HS-27A (cell line): ENCODE measurements at regions not wholly inside any gene's neighbourhood (a gene's known extent, or its start where the extent isn't known, plus 50 kb on each side); places are given as distances from the start of the nearest gene placed in this dataset.
"Not testable (repeated sequence)": the region's sequence is repeated elsewhere in the genome, so short reads cannot be mapped to it uniquely, and the experiment has no call there.

ENCODE experiments used
- DNase-seq: peaks from one replicate; pipeline ENCODE4 v3.0.0-alpha.2; 2012; ENCODE audit warnings: low read depth, missing footprints

DNA sequence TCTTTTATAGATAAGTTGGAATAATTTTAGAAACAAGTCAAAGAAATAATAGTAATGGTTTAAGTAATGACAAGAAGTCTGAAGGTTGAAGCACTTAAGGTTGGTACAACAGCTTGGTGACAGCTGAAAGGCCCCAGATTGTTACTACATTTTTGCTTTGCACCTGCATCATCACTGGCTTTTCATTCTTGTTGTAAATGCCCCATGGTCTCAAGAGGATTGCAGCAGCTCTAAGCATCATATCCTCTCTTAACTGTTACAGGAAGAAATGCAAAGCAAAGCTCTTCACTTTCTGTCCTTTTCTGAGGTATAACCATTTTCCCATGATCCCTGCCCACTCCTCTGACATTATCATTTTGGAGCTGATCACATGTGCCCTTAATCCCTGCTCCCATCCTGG is 461.0 kb downstream of the RPIA start:
- DNase-seq: not testable (repeated sequence)

DNA sequence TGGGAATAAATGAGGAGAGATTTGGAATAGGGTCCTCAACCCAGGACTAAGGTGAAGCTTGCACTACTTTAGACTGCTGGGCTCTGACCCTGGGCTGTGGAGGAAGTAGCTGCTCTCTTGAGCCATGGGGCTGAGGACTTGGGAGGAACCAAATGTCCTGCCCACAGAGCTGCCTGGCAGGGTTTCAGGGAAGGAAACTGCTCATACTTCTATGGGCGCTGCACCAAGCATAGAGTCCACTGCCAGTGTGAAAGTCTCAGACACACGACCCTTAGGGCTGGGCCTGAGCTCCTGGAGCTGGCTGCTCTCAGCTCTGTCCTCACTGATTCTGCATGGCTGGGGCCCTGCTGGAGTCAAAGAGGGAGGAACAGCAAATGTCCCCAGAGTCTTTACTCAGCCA is 461.7 kb downstream of the RPIA start:
- DNase-seq: not testable (repeated sequence)

- DNase-seq: not testable (repeated sequence)
Measured at GRCh38 chr2:89154247-89154682, 462.8 kb downstream of the RPIA start.

- DNase-seq: not testable (repeated sequence)
Measured at GRCh38 chr2:89160306-89160705, 468.8 kb downstream of the RPIA start.

DNA sequence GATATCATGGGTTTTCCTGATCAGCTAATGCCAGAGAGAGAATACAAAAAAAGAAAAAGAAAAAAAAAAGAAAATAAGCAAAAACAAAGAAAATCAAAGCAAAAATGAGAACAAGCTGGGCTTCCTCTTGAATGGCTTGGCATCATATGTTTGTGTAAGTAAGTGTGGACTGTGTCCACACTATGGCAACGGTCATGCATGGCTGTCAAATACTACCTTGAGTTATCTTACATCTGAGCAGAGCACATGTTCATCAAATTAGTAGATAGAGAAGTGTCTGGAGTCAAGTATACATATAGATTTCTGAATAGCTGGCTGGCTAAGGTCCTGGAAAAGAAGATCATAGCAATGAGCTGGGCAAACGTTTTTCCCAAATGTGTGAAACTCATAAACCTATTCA is 470.2 kb downstream of the RPIA start:
- not testable (repeated sequence) for DNase-seq

DNA sequence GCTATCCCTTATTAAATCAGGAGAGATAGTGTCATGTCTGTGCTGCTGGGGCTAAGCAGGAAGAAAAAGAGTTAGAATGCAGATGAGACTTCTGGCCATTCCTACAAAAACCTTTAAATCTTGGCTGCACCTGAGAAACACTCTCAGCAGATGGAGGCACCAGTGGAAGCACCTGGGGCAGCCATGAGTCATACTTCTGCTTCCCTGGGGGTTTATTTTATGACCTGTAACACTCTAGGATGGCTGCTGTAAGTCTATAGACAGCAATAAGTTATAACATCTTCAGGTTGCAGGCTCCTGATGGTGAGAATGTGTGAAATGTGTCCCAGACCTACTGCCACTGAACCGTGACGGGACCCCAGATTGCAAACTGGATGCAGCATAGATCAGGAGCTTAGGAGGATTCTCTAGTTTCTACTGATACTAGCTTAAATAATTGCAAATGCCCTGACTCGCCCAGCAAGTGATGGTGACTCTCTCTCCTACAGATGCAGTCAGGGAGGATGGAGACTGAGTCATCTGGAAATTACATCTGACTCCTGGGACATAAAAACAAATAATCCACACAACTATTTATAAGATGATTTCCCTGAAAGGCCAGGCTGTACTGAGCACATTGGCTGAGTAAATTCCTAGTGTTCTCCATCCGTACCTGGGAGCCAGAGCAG is 479.2 kb downstream of the RPIA start:
- DNase-seq: not testable (repeated sequence)

- DNase-seq: not testable (repeated sequence)
Measured at GRCh38 chr2:89171174-89171519, 479.7 kb downstream of the RPIA start.

GRCh38 chr2:89177004-89177403 is 485.5 kb downstream of the RPIA start:
- DNase-seq: not testable (repeated sequence)

GRCh38 chr2:89182221-89182620 is 490.7 kb downstream of the RPIA start:
- DNase-seq: not testable (repeated sequence)

- not testable (repeated sequence) for DNase-seq
Measured at GRCh38 chr2:89184746-89185145, 493.3 kb downstream of the RPIA start.

GRCh38 chr2:89195636-89196251 is 504.3 kb downstream of the RPIA start:
- not testable (repeated sequence) for DNase-seq

DNA sequence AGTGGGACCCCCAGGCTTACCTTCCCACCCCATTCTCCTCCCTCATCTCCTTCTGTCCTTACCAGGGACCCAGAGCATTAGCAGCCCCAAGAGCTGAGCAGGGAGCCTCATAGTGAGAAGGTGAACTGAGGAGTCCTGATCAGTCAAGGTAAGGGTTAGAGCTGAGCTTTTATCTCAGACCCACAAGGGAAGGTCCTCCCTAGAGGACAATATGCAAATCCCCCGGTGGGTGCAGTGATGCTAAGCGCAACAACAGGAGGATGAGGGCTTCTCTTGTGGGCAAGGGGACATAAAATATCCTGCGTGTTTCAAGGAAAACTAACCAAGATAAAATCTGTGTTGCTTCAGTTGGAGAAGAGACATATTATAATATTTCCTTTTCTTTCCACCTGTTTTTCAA is 505.2 kb downstream of the RPIA start:
- DNase-seq: not testable (repeated sequence)

- DNase-seq: not testable (repeated sequence)
Measured at GRCh38 chr2:89198026-89198425, 506.6 kb downstream of the RPIA start.

DNA sequence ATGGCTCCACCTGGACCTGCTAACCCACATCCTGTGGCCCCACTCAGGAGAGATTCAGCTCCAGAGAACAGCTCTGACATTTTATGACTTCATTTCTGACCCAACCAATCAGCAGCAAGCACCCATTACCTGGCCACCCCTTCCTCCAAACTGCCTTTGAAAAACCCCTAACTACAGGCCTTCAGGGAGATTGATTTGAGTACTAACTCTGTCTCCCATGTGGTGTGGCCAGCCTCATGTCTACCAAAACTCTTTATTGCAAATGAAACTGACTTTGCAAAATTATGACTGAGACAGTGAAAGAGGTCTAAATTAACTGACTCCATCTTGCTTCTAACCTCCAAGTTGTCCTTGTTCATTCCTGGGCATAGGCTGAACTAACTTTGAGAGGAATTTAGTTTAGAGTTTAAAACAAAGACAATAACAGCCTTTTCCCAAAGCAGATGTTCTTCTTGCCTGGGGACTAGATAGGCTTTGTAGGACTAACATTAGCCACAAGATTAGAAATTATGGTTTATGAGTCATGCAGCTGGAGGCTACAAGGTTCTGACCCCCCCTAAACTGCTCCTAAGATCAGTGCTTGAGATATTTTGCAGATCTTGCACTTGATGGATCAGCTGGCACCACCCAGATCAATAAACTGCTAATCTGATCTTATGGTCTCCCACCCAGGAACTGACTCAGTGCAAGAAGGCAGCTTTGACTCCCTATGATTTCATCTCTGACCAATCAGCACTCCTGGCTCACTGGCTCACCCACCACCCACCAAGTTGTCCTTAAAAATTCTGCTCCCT is 508.2 kb downstream of the RPIA start:
- DNase-seq: not testable (repeated sequence)

GRCh38 chr2:89200247-89200527 is 508.7 kb downstream of the RPIA start:
- not testable (repeated sequence) for DNase-seq

DNA sequence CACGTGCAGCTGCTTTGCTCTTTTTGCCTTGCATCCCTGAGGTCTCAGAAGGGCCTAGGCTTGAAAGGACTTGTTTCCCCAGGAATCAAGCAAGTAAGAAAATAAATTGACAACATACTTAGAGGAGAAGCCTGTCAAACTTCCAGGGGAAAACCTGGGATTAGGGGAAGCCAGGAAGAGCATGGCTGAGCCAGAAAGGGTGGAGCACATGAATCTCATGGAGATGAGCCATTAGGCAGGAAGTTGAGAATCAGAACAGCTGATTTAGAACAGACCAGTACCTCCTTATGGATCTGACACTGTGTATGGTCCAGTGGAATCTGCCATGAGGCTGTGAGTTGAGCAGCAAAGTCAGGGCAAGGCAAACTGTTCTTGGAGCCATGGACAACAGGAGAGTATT is 511.0 kb downstream of the RPIA start:
- DNase-seq: not testable (repeated sequence)

DNA sequence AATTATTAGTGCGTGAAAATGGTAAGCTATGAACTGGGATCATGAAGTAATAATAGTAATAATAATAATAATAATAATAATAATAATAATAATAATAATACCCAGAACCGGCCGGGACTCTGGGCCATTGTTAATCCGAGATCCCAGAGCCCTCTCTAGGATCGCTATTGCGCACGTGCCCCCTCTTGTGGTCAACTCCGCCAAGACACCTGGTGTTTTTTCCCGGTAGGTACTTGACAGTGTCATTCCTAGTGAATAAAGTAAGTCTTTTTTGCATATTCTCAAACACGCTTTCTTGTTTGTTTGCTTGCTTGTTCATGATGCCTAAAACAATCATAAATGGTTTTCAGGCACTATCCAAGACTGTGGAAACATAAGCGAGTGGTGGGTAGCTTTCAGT is 513.7 kb downstream of the RPIA start:
- not testable (repeated sequence) for DNase-seq

- not testable (repeated sequence) for DNase-seq
Measured at GRCh38 chr2:89208144-89208932, 516.9 kb downstream of the RPIA start.

DNA sequence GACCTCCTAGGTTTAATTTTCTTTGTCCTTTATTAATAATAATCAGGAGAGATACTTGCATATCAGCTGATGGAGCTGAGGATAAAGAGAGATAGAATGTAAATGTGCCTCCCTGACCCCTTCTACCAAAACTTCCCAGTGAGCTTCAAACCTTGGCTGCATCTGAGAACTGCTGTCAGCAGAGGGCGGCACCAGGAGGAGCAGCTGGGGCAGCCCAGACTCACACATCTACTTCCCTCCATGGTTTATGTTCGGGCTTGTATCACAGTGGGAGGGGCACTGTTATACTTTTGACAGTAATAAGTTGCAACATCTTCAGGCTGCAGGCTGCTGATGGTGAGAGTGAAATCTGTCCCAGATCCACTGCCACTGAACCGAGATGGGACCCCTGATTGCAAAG is 521.7 kb downstream of the RPIA start:
- DNase-seq: not testable (repeated sequence)

DNA sequence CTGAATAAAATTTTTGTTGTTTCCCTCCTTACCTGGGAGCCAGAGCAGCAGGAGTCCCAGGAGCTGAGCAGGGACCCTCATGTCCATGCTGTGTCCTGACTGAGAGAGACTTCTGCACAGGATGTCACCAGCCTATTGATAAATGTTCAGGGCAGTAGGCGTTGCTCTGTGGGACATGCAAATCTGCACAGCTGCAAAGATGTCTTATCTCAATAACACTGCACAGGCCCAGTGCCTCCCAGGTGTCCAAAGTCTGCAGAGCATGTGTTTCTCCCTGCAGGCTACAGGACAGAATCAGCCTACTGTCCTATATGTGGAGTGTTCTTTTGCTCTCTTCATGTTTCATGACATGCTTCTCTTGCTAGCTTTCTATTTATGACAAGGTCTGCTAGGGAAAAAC is 522.3 kb downstream of the RPIA start:
- DNase-seq: not testable (repeated sequence)

- DNase-seq: not testable (repeated sequence)
Measured at GRCh38 chr2:89221474-89221873, 530.0 kb downstream of the RPIA start.

GRCh38 chr2:89222063-89222732 is 530.7 kb downstream of the RPIA start:
- DNase-seq: not testable (repeated sequence)
